ENCODE measurements at regions not wholly inside any gene's neighbourhood (a gene's known extent, or its start where the extent isn't known, plus 50 kb on each side); places are given as distances from the start of the nearest gene placed in this dataset.

- DNase-seq, result no peak
Observed at GRCh38 chr17:51493206-51493605, 232.9 kb downstream of the UTP18 start.

GRCh38 chr17:51496378-51496777, 236.0 kb downstream of the UTP18 start:
- no peak for DNase-seq

GRCh38 chr17:51499897-51500296, 239.6 kb downstream of the UTP18 start:
- no peak for DNase-seq

DNA sequence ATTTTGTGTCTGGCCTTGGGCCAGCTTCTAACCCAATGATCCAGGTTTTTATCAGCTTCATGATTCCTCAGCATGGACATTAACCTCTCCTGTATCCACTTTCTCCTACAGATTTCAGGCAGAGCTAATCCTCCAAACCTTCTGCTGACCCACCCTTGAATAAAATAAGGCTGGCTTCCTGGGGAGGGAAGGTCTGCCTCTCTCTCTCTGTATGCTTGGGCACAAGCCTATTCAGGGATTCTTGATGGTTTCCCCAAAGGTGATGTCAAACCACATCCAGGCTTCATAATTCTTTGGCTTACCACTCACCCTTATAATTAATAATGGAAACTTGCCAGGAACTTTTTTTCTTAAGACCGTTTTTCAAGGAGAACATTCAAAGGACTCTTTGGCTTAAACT, 240.1 kb downstream of the UTP18 start:
- no peak for DNase-seq

GRCh38 chr17:51505450-51505849, 245.1 kb downstream of the UTP18 start:
- DNase-seq, result no peak

- DNase-seq, result peak; percentile 40
Observed at GRCh38 chr17:51507444-51507843, 247.1 kb downstream of the UTP18 start.

DNA sequence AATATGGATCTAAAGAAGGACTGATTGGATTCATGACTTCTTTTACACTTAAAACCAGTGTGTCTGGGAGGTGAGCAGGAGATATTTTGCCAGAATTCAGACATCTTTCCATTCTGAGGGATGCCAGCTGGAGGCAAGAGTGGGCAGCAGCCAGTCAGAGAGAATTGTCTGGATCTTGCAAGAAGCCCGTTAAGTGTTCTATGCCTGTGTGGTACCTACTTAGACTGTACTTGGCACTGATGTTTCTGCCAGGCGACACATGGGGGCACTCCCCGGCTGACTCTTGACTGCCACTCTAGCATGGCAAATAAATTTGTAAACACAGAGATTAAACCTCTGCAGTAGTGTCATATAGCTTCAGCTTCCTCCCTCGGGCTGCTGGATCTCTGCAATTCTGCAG, 247.7 kb downstream of the UTP18 start:
- peak; percentile 54 for DNase-seq

DNA sequence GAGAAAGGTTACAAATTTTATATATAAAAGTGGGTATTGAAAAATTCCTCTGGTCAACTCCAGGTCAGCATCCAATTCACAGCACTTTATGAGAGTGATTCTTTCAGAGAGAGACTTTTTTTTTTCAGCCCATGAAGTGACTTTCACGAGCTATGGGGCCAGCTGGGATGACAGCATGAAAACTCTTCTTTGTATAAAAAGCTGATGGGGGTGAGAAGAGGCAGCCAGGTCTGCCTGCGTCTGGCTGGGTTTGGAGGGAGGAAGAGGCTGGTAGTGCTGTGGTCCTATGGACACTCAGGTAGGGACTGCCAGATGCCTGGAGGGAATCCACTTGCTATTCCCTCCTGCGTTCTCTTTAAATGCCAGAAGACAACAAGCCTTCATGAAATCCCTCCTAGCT, 250.6 kb downstream of the UTP18 start:
- no peak for DNase-seq

GRCh38 chr17:51512220-51512907, 252.0 kb downstream of the UTP18 start:
- no peak for DNase-seq

DNA sequence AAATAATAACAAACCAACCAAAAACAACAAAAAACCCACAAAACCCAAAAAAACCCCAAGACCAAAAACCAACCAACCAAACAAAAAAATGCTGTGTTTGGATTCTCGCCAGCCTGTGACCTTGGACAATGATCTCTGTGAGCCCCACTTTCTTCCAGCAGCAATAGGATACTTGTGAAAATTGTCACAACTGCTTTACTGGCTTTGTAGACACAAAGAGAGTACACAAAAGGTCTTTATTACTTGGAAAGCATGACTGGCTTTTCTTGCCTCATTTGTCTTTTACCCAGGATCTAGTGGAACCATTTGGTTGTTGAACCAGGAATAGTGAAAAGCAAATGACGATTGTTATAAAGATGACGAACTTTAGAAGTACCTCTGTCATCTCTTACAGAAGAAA, 256.6 kb downstream of the UTP18 start:
- DNase-seq, result no peak

DNA sequence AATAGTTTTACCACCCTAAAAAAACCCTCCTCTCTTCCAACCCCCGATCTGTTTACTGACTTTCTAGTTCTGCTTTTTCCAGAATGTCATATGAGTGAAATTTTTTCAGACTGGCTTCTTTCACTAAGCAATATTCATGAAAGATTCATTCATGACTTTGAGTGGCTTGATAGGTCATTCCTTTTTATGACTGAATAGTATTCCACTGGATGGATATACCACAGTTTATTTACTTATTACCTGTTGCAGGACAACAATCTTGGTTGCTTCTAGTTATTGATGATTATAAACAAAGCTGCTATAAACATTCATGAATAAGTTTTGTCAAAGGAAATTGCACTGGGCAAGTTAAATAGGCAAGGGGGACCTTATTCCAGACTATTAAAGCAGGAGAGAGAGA, 264.2 kb downstream of the UTP18 start:
- no peak for DNase-seq

DNA sequence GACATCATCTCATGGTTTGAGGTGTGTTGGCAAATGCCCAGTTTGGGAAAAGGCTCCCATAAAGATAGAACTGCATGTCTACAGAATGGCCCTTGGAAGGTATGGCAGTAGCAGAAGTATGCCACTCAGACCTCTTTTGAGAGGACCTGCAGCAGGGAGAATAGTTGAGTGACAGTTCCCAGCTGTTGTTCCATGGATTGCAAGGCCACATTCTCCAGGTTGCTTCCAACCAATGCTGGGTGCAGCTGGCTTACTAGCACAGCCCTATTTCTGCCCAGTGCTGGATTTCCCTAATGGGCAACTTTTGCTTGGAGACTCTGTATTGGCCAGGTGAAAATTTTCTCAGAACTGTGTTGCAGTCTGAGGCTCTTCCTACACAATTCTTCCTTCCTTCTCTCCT, 266.2 kb downstream of the UTP18 start:
- peak; percentile 42 for DNase-seq

DNA sequence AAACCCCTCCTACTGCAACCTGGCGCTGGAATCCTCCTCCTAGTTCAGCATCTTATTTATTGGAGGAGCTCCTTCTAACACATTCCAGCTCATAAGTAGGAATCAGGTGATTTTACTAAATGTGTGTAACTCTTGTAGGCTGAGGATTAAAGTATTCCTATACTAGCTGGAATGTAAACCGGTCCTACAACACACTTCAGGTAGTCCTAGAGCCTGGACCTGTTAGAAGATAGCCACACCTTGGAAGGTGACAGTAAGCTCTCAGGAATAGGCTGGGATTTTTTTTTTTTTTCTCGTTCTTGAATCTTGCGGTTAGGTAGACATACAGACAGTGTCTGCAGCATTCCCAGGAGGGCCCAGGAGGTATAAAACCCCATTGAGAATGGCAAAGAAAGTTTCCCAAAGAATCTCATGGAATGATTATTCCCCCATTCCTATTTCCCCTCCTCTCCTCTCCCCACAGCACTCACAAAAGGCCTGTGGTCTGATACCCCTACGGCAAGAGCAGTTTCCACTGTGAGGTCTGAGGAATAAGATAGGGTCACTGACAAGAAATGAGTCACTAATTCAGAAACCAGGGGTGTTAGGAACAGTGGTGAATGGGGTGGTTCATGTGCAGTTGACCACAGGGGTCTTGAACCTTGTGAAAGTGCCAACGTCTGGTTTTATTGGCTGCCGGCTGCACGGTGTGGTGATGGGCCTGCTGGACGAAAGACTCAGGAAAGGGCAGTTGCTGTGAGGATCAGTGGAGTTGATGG, 267.1 kb downstream of the UTP18 start:
- DNase-seq, result no peak

- DNase-seq, result no peak
Observed at GRCh38 chr17:51528111-51528510, 267.8 kb downstream of the UTP18 start.

DNA sequence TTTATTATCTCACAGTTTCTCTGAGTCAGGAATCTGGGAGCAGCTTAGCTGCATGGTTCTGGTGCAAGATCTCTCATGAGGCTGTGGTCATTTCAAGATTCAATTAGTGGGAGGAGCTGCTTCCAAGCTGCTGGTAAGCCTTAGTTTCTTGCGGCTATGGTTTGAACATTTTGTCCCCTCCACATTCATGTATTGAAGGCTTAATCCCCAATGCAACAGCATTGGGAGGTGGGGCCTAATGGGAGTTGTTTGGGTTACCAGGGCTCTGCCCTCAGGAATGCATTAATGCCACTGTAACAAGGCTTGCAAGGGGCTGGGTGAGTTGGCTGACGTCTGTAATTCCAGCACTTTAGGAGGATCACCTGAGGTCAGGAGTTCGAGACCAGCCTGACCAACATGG, 272.9 kb downstream of the UTP18 start:
- no peak for DNase-seq

DNA sequence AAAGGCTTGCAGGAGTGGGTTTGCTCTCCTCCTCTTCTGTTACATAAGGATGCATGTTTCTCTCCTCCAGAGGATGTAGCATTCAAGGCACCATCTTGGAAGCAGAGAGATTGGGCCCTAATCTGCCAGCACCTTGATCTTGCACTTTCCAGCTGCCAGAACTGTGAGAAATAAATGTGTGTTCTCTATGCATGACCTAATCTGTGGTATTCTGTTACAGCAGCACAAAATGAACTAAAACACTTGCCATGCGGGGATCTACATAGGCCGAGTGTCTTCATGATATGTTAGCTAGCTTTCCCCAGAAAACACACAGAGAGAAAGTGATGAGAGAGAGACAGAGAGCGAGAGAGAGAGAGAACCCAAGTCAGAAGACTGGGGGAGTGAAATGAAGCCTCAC, 273.5 kb downstream of the UTP18 start:
- DNase-seq, result no peak

GRCh38 chr17:51536627-51537026, 276.3 kb downstream of the UTP18 start:
- no peak for DNase-seq

DNA sequence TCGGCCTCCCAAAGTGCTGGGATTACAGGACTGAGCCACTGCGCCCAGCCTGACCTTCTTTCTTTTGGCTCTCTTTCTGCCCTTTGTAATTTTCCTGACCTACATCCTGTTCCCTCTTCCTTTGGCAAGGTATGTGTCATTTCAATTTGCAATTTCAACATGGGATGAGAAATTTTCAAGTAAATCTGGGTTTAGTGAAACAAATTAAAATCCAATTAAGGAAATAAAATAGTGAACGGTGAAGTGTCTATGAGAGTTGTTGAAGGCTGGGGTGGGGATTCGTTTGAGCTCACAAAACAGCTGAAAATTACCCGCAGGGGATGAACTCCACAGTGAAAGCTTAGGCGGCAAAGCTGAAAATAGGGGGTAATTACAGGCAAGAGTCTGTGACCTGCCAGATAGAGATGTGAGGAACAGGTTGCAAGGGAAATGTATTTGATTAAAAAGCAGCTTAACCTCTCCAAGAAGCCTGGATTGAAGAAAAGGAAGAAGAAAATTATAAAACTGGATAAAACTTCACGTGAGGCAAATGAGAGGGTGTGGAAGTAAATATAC, 277.7 kb downstream of the UTP18 start:
- DNase-seq, result no peak

DNA sequence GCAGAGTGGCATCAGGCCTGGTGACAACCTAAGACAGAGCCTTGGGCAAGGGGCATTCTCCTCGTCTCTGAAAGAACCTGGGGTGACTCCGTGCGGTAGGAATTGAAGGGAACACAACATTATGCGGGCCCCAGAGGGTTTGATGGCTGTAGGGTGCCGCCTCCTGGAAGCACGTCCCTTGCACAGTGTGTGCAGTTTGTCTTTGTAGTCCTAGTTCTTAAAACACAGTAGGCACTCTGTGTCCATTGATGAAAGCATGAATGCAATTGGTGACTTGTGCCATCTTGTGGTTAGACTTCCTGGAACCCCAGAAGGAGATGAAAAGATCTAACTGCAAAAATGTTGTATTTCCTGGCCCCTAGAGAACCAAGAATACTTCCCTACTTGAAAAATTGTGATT, 279.8 kb downstream of the UTP18 start:
- DNase-seq, result no peak

DNA sequence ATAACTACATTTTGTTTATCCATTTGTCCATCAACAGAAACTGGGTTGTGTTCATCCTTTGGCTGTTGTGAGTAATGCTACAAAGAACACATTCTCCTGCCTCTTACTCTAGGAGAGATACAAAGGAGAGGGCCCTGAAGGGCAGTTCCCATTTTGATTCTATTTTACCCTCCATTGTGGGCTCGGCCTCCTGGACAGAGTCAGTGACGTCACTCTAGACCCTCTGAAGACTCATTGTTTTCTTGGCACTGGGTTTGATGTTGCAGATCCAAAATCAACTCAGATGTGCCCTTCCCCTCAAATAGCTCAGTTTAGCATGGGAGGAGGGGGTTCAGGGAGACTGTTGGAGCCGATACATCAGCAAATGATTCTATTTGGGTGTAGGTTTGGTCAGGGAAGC, 280.9 kb downstream of the UTP18 start:
- DNase-seq, result no peak

DNA sequence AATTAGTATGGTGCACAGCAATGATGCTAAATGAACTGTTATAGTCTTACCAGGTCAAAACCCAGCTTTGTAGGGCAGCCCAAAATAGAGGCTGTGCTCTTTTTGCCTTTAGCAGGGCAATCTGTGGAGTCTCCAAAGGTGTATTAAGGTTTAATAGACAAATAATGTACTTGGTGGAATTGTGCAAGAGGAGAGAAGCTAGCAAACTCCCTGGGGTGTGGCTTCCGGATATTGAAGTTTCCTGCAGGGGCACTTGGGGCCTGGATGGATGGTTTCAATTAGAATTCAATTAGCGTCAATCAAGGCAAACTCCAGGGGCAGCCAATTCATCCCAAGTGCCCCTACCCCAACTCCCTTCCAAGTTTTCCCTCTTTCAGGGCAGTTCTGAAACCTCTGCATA, 285.8 kb downstream of the UTP18 start:
- no peak for DNase-seq

DNA sequence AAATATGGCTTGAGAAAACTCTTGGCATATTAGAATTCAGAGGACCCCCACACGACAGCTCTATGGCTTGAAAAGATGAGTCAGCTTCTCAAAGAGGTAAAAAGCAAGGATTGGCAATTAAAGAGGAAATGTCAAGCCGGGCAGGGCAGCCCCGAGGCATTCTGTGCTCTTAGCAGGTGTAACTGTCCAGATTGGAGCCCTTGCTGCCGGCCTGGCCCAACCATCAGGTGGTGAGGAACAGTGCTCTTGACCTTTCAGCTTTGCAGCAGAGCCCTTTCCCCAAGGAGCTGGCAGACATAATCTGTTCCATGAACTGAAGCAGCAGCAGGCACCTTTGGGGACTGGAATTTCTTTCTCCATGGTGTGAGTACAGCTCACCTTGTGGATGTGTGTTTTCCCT, 287.8 kb downstream of the UTP18 start:
- no peak for DNase-seq

GRCh38 chr17:51555153-51555552, 294.8 kb downstream of the UTP18 start:
- DNase-seq, result no peak

DNA sequence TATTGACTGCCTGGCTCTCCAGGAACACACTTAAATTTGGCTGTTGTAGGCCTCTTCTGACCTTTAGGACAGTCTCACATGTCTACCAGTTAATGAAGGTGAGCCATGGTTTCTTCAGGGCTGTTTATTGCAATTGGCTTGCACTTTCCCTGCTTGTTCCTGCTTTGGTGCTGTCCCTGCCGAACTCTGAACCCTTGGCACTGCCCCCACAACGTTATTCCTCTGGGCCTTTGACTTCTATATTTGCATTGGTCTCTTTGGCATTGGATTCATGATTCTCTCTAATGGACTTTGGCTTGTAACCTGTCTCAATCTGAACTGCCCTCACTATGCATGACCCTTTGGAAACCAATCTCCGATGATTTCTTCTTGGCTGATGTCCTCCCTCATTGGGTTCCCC, 299.4 kb downstream of the UTP18 start:
- no peak for DNase-seq
